H1 (cell line): ENCODE measurements at regions not wholly inside any gene's neighbourhood (a gene's known extent, or its start where the extent isn't known, plus 50 kb on each side); places are given as distances from the start of the nearest gene placed in this dataset.

Experiments used
- CTCF ChIA-PET: fragments of 300-600 bp; sonication (Branson Sonifier 250); formaldehyde crosslinking; loops from one replicate; lab custom pipeline; 2021; ENCODE audit not compliant: partially characterized antibody; lab: Charles Lee
- POLR2A ChIA-PET: fragments of 300-600 bp; sonication (Branson Sonifier 250); formaldehyde crosslinking; loops from one replicate; lab custom pipeline; 2021; ENCODE audit warnings: inconsistent platforms; ENCODE audit not compliant: partially characterized antibody; lab: Charles Lee
- DNase-seq, 2 experiments: peaks; one replicate each; pipeline versions ENCODE4 v3.0.0 to v3.0.0-alpha.2; 2010 to 2022; ENCODE audit warnings: low spot score in 2 of 2, low read depth in 1 of 2, mixed read lengths in 1 of 2
- FAIRE-seq: peaks from 2 replicates; lab custom pipeline; 2011; peaks lifted over from hg19 to GRCh38; lab: Jason Lieb, UNC
- H2AFZ ChIP-seq: 2 replicates; pipeline ENCODE4 v1.8.1; 2012; ENCODE audit warnings: low read length, inconsistent platforms
- H2AK5ac ChIP-seq: 2 replicates; pipeline ENCODE4 v1.6.1; 2013; ENCODE audit warnings: low read depth, low read length
- H2BK120ac ChIP-seq: replicated peaks from 2 replicates; pipeline ENCODE3; 2013; ENCODE audit warnings: low read depth, low read length, inconsistent platforms
- H2BK12ac ChIP-seq: 2 replicates; pipeline ENCODE4 v1.6.1; 2013; ENCODE audit warnings: low read depth, low read length
- H2BK15ac ChIP-seq: 2 replicates; pipeline ENCODE4 v1.6.1; 2013; ENCODE audit warnings: low read length
- H2BK20ac ChIP-seq: 2 replicates; pipeline ENCODE4 v1.6.1; 2013; ENCODE audit warnings: low read length
- H2BK5ac ChIP-seq: 2 replicates; pipeline ENCODE4 v1.6.1; 2013; ENCODE audit warnings: low read depth, low read length
- H3K14ac ChIP-seq: 2 replicates; pipeline ENCODE4 v1.6.1; 2013; ENCODE audit warnings: inconsistent platforms; ENCODE audit not compliant: insufficient read length
- H3K18ac ChIP-seq: 2 replicates; pipeline ENCODE4 v1.6.1; 2013; ENCODE audit warnings: low read length; ENCODE audit errors: extremely low read depth
- H3K23ac ChIP-seq: 2 replicates; pipeline ENCODE4 v1.6.1; 2013; ENCODE audit warnings: inconsistent platforms; ENCODE audit not compliant: insufficient read length
- H3K23me2 ChIP-seq: 2 replicates; pipeline ENCODE4 v1.6.1; 2013; ENCODE audit warnings: low read depth, low read length
- H3K27ac ChIP-seq: 2 replicates; pipeline ENCODE4 v1.6.1; 2011; ENCODE audit warnings: low read depth, low read length, inconsistent platforms
- H3K27me3 ChIP-seq, 4 experiments: replicated peaks in 1 of 4; 1 replicate in 1 of 4; 2 replicates in 3 of 4; pipeline versions ENCODE4 v1.6.1 to v1.8.1; 2011 to 2013; ENCODE audit warnings: low read length in 3 of 4, mild to moderate bottlenecking in 3 of 4, inconsistent platforms in 2 of 4, mixed read lengths in 2 of 4, moderate library complexity in 1 of 4; ENCODE audit not compliant: control insufficient read depth in 3 of 4, insufficient read depth in 3 of 4; ENCODE audit errors: extremely low read depth in 1 of 4
- H3K36me3 ChIP-seq, 4 experiments: 2 replicates each; pipeline versions ENCODE4 v1.6.1 to v1.8.1; 2011 to 2013; ENCODE audit warnings: mild to moderate bottlenecking in 4 of 4, low read length in 3 of 4, moderate library complexity in 2 of 4, control low read depth in 1 of 4, inconsistent platforms in 1 of 4; ENCODE audit not compliant: insufficient read depth in 4 of 4, control insufficient read depth in 2 of 4
- H3K4ac ChIP-seq: replicated peaks from 2 replicates; pipeline ENCODE3; 2013; ENCODE audit warnings: low read length, low read depth, mixed read lengths, inconsistent platforms; ENCODE audit not compliant: insufficient read length
- H3K4me1 ChIP-seq, 4 experiments: replicated peaks in 1 of 4; 1 replicate in 1 of 4; 2 replicates in 3 of 4; pipeline versions ENCODE4 v1.6.1 to v1.8.1; 2011 to 2013; ENCODE audit warnings: low read length in 3 of 4, inconsistent platforms in 2 of 4, mixed read lengths in 1 of 4; ENCODE audit not compliant: insufficient read depth in 4 of 4, control insufficient read depth in 3 of 4
- H3K4me2 ChIP-seq, 2 experiments: 2 replicates each; pipeline versions ENCODE4 v1.6.1 to v1.8.1; 2011 to 2013; ENCODE audit warnings: low read depth in 2 of 2, low read length in 2 of 2, control low read depth in 1 of 2, inconsistent platforms in 1 of 2, mild to moderate bottlenecking in 1 of 2; ENCODE audit not compliant: insufficient read depth in 1 of 2
- H3K4me3 ChIP-seq, 4 experiments: fragments of 200-600, 300-600 bp in 1 of 4; sonication (generic), shearing (Covaris generic), sonication (Bioruptor Twin) in 1 of 4; 2 replicates each; pipeline versions ENCODE4 v1.5.1 to v1.8.1; 2011 to 2016; ENCODE audit warnings: low read length in 4 of 4, low read depth in 3 of 4, control low read depth in 2 of 4, inconsistent platforms in 2 of 4, mild to moderate bottlenecking in 2 of 4, mixed read lengths in 1 of 4, moderate library complexity in 1 of 4; ENCODE audit not compliant: insufficient read depth in 2 of 4; ENCODE audit errors: extremely low read depth in 1 of 4
- H3K56ac ChIP-seq: replicated peaks from 2 replicates; pipeline ENCODE3; 2013; ENCODE audit warnings: low read depth, mild to moderate bottlenecking, mixed read lengths, low read length, inconsistent platforms; ENCODE audit not compliant: insufficient read length
- H3K79me1 ChIP-seq: 2 replicates; pipeline ENCODE4 v1.6.1; 2013; ENCODE audit warnings: low read depth, low read length, control low read depth
- H3K79me2 ChIP-seq, 2 experiments: 2 replicates each; pipeline versions ENCODE4 v1.6.1 to v1.8.1; 2012 to 2013; ENCODE audit warnings: low read length in 2 of 2, mild to moderate bottlenecking in 2 of 2, inconsistent platforms in 1 of 2; ENCODE audit not compliant: insufficient read depth in 2 of 2, control insufficient read depth in 1 of 2
- H3K9ac ChIP-seq, 4 experiments: replicated peaks in 1 of 4; 1 replicate in 1 of 4; 2 replicates in 3 of 4; pipeline versions ENCODE4 v1.6.1 to v1.8.1; 2011 to 2013; ENCODE audit warnings: low read depth in 3 of 4, low read length in 3 of 4, control low read depth in 2 of 4, mild to moderate bottlenecking in 2 of 4, moderate library complexity in 2 of 4, inconsistent platforms in 1 of 4; ENCODE audit errors: extremely low read depth in 1 of 4
- H3K9me3 ChIP-seq, 2 experiments: 2 replicates each; pipeline versions ENCODE4 v1.6.1 to v1.8.1; 2012 to 2013; ENCODE audit warnings: mild to moderate bottlenecking in 2 of 2, moderate library complexity in 2 of 2, control low read depth in 1 of 2, inconsistent platforms in 1 of 2, low read depth in 1 of 2, low read length in 1 of 2, mixed read lengths in 1 of 2; ENCODE audit not compliant: insufficient read depth in 2 of 2
- H4K20me1 ChIP-seq, 2 experiments: replicated peaks in 1 of 2; 2 replicates each; pipeline versions ENCODE3 to v1.8.1; 2011 to 2013; ENCODE audit warnings: inconsistent platforms in 2 of 2, low read length in 2 of 2, mild to moderate bottlenecking in 1 of 2; ENCODE audit not compliant: insufficient read depth in 2 of 2, control insufficient read depth in 1 of 2
- H4K5ac ChIP-seq: 2 replicates; pipeline ENCODE4 v1.6.1; 2013; ENCODE audit warnings: low read length, low read depth, mixed read lengths, inconsistent platforms; ENCODE audit not compliant: insufficient read length
- H4K8ac ChIP-seq: 2 replicates; pipeline ENCODE4 v1.8.0; 2013; ENCODE audit warnings: mild to moderate bottlenecking, moderate library complexity, low read length, inconsistent platforms; ENCODE audit not compliant: insufficient read depth; ENCODE audit errors: extremely low read depth
- H4K91ac ChIP-seq: replicated peaks from 2 replicates; pipeline ENCODE3; 2013; ENCODE audit warnings: low read length, mixed read lengths, inconsistent platforms; ENCODE audit not compliant: insufficient read length
- ASH2L ChIP-seq: fragments of 200-600, 300-600 bp; sonication (generic); IDR thresholded peaks from one replicate; pipeline ENCODE4 v1.7.1; 2017; ENCODE audit warnings: low read length
- BRCA1 ChIP-seq: IDR thresholded peaks from 2 replicates; pipeline ENCODE4 v1.6.1; 2012; ENCODE audit warnings: low read depth, low read length, improper control_type of control experiment
- CEBPB ChIP-seq: IDR thresholded peaks from 2 replicates; pipeline ENCODE4 v1.6.1; 2012; ENCODE audit warnings: low read depth, low read length
- JUND ChIP-seq: IDR thresholded peaks from 2 replicates; pipeline ENCODE4 v1.6.1; 2011; ENCODE audit warnings: mild to moderate bottlenecking, improper control_type of control experiment, low read length
- KDM5A ChIP-seq: fragments of 200-600 bp; IDR thresholded peaks from 2 replicates; pipeline ENCODE4 v1.7.1; 2012; ENCODE audit warnings: mild to moderate bottlenecking, low read length, inconsistent platforms, mixed read lengths
- RXRA ChIP-seq: IDR thresholded peaks from 2 replicates; pipeline ENCODE4 v1.6.1; 2011; ENCODE audit warnings: low read depth, mild to moderate bottlenecking, low read length, moderate library complexity; ENCODE audit not compliant: insufficient read depth
- SP4 ChIP-seq: IDR thresholded peaks from 2 replicates; pipeline ENCODE4 v1.6.1; 2012; ENCODE audit warnings: low read length, inconsistent platforms
- SRF ChIP-seq: IDR thresholded peaks from 2 replicates; pipeline ENCODE4 v1.6.1; 2011; ENCODE audit warnings: mild to moderate bottlenecking, low read depth, low read length, moderate library complexity
- TBP ChIP-seq: IDR thresholded peaks from 2 replicates; pipeline ENCODE4 v1.6.1; 2011; ENCODE audit warnings: low read depth, low read length, improper control_type of control experiment
- TCF12 ChIP-seq: IDR thresholded peaks from 2 replicates; pipeline ENCODE4 v1.6.1; 2011; ENCODE audit warnings: low read depth, mild to moderate bottlenecking, low read length
- ZNF274 ChIP-seq: IDR thresholded peaks from 2 replicates; pipeline ENCODE4 v1.7.0; 2012; ENCODE audit warnings: low read length, borderline replicate concordance; ENCODE audit errors: extremely low read depth
- WGBS, 2 experiments: shearing (Covaris generic) in 1 of 2; methylation state at CpG; one replicate each; pipeline versions ENCODE4 v1.1.6 to v1.1.7; 2013 to 2015; ENCODE audit warnings: low lambda C conversion rate in 2 of 2, mixed read lengths in 2 of 2, inconsistent platforms in 1 of 2, low coverage in 1 of 2, missing lambda C conversion rate in 1 of 2; ENCODE audit not compliant: insufficient replicate concordance in 2 of 2, insufficient coverage in 1 of 2, insufficient read length in 1 of 2; ENCODE audit errors: extremely low coverage in 1 of 2, missing lambda C conversion rate in 1 of 2; 5-methylcytosine and 5-hydroxymethylcytosine counted together
- TF ChIP-seq, protein P1 (sequence below): IDR thresholded peaks from 2 replicates; pipeline ENCODE4 v1.6.1; 2012; ENCODE audit warnings: low read length, inconsistent platforms
- TF ChIP-seq, protein P2 (sequence below): IDR thresholded peaks from 2 replicates; pipeline ENCODE4 v1.6.1; 2012; ENCODE audit warnings: inconsistent platforms
- TF ChIP-seq, protein P3 (sequence below): IDR thresholded peaks from 2 replicates; pipeline ENCODE4 v1.6.1; 2012; ENCODE audit warnings: inconsistent platforms

DNA sequence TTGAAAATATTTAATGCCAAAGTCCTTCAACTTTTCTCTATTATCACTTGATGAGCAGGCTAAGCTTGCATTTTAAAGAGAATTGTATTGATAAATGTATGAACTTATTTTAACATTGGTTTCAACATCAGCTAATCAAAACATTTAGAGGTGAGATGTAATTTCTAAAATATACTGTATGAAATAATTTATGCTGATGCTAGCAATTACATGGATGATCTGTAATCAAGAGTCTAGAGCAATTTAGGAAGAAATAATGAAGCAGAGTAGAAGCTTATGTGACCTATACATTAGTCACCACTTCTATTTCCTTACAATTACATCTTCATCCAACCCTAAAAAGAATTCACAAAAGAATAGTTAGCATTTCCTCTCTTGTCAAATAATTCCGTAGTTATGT, 226.8 kb downstream of the KLHL4 start:
- Histone ChIP-seq H3K23me2 (no peaks in the 10 kb centered on the region), H3K79me1 (no peaks in the 10 kb centered on the region), H4K20me1 (no peaks in the 10 kb centered on the region), H3K4me3 (no peak overlapping the region), H2BK15ac (no peak overlapping the region), H2AK5ac (no peak overlapping the region), H3K36me3 (no peaks in the 10 kb centered on the region), H4K91ac (no peak overlapping the region), H3K79me2 (no peaks in the 10 kb centered on the region), H3K27me3 (no peaks in the 10 kb centered on the region), H2BK20ac (no peak overlapping the region), H3K9me3 (no peaks in the 10 kb centered on the region), H3K4me1 (no peaks in the 10 kb centered on the region), H3K4ac (no peak overlapping the region), H3K23ac (no peak overlapping the region), H4K5ac (no peak overlapping the region), H2AFZ (no peak overlapping the region), H3K4me2 (no peak overlapping the region), H4K8ac (no peak overlapping the region), H3K9ac (no peak overlapping the region), H3K56ac (no peak overlapping the region), H3K27ac (no peak overlapping the region), H2BK120ac (no peak overlapping the region), H3K18ac (no peak overlapping the region), H2BK5ac (no peak overlapping the region), H3K14ac (no peak overlapping the region), H2BK12ac (no peak overlapping the region)
- FAIRE-seq (no peak), DNase-seq (no peak)
- ChIA-PET POLR2A (no interaction called here), CTCF (no interaction called here)
- 89% methylated on average over 1 of the region's 1 CpG; no CpG with 5 or more reads in 1 of the 2 experiments for WGBS, 2 experiments
- no peak for TF ChIP-seq KDM5A
- no peak for TF ChIP-seq ASH2L
- no peak for TF ChIP-seq CEBPB
- TF ChIP-seq, protein P1, sequence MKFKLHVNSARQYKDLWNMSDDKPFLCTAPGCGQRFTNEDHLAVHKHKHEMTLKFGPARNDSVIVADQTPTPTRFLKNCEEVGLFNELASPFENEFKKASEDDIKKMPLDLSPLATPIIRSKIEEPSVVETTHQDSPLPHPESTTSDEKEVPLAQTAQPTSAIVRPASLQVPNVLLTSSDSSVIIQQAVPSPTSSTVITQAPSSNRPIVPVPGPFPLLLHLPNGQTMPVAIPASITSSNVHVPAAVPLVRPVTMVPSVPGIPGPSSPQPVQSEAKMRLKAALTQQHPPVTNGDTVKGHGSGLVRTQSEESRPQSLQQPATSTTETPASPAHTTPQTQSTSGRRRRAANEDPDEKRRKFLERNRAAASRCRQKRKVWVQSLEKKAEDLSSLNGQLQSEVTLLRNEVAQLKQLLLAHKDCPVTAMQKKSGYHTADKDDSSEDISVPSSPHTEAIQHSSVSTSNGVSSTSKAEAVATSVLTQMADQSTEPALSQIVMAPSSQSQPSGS, result no peak
- no peak for TF ChIP-seq SP4
- no peak for TF ChIP-seq BRCA1
- no peak for TF ChIP-seq SRF
- no peak for TF ChIP-seq TCF12
- TF ChIP-seq RXRA, result no peak
- TF ChIP-seq JUND, result no peak
- no peak for TF ChIP-seq ZNF274
- TF ChIP-seq, protein P2, sequence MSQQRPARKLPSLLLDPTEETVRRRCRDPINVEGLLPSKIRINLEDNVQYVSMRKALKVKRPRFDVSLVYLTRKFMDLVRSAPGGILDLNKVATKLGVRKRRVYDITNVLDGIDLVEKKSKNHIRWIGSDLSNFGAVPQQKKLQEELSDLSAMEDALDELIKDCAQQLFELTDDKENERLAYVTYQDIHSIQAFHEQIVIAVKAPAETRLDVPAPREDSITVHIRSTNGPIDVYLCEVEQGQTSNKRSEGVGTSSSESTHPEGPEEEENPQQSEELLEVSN, result no peak
- TF ChIP-seq TBP, result no peak
- TF ChIP-seq, protein P3, sequence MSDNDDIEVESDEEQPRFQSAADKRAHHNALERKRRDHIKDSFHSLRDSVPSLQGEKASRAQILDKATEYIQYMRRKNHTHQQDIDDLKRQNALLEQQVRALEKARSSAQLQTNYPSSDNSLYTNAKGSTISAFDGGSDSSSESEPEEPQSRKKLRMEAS, result no peak
